ENCODE measurements at regions not wholly inside any gene's neighbourhood (a gene's known extent, or its start where the extent isn't known, plus 50 kb on each side); places are given as distances from the start of the nearest gene placed in this dataset.
"Not testable (repeated sequence)": the region's sequence is repeated elsewhere in the genome, so short reads cannot be mapped to it uniquely, and the experiment has no call there.

- H3K27ac Mint-ChIP-seq (ENCODE audit: unreplicated experiment): no peak overlapping the region
- no peaks in the 10 kb centered on the region for H3K36me3 Mint-ChIP-seq (ENCODE audit: low read depth)
- no peak for DNase-seq (ENCODE audit: low spot score)
- H3K4me3 Mint-ChIP-seq (ENCODE audit: unreplicated experiment): no peak overlapping the region
- no peaks in the 10 kb centered on the region for H3K4me1 Mint-ChIP-seq (ENCODE audit: low read depth)
- H3K27me3 Mint-ChIP-seq (ENCODE audit: low read depth): no peaks in the 10 kb centered on the region
- no peak for TF ChIP-seq CTCF (IDR thresholded peaks at IDR 0.05)
- H3K9me3 Mint-ChIP-seq (ENCODE audit: low read depth): peaks cover 3% of the 10 kb centered on the region
These were observed 62.4 kb downstream of the PAGE2 start for GRCh38 chrX:55151199-55151598.

- peaks cover 5% of the 10 kb centered on the region for H3K4me1 Mint-ChIP-seq (ENCODE audit: low read depth)
- DNase-seq (ENCODE audit: low spot score): no peak
- H3K27ac Mint-ChIP-seq (ENCODE audit: unreplicated experiment): no peak overlapping the region
- H3K9me3 Mint-ChIP-seq (ENCODE audit: low read depth): peaks cover 12% of the 10 kb centered on the region
- H3K36me3 Mint-ChIP-seq (ENCODE audit: low read depth): no peaks in the 10 kb centered on the region
- no peak for TF ChIP-seq CTCF (IDR thresholded peaks at IDR 0.05)
- H3K4me3 Mint-ChIP-seq (ENCODE audit: unreplicated experiment): no peak overlapping the region
- H3K27me3 Mint-ChIP-seq (ENCODE audit: low read depth): no peaks in the 10 kb centered on the region
These were observed 60.6 kb upstream of the PAGE5 start for GRCh38 chrX:55159551-55159950.

- Mint-ChIP-seq H3K9me3 (ENCODE audit: low read depth) (peaks cover 15% of the 10 kb centered on the region), H3K4me3 (ENCODE audit: unreplicated experiment) (peak overlapping the region; percentile 85), H3K27me3 (ENCODE audit: low read depth) (no peaks in the 10 kb centered on the region), H3K27ac (ENCODE audit: unreplicated experiment) (peak overlapping the region; percentile 96), H3K4me1 (ENCODE audit: low read depth) (peaks cover 5% of the 10 kb centered on the region), H3K36me3 (ENCODE audit: low read depth) (no peaks in the 10 kb centered on the region)
- DNase-seq (ENCODE audit: low spot score): peak; percentile 94
- peak; percentile 70 for TF ChIP-seq CTCF (IDR thresholded peaks at IDR 0.05)
These were observed 59.2 kb upstream of the PAGE5 start for GRCh38 chrX:55160685-55161552.

GRCh38 chrX:55161581-55161980 is 58.6 kb upstream of the PAGE5 start:
- Mint-ChIP-seq H3K4me3 (ENCODE audit: unreplicated experiment) (peak overlapping the region; percentile 85), H3K27me3 (ENCODE audit: low read depth) (no peaks in the 10 kb centered on the region), H3K9me3 (ENCODE audit: low read depth) (peaks cover 15% of the 10 kb centered on the region), H3K27ac (ENCODE audit: unreplicated experiment) (peak overlapping the region; percentile 96), H3K36me3 (ENCODE audit: low read depth) (no peaks in the 10 kb centered on the region), H3K4me1 (ENCODE audit: low read depth) (peaks cover 5% of the 10 kb centered on the region)
- no peak for DNase-seq (ENCODE audit: low spot score)
- no peak for TF ChIP-seq CTCF (IDR thresholded peaks at IDR 0.05)

- H3K9me3 Mint-ChIP-seq (ENCODE audit: low read depth): peaks cover 15% of the 10 kb centered on the region
- no peaks in the 10 kb centered on the region for H3K27me3 Mint-ChIP-seq (ENCODE audit: low read depth)
- H3K36me3 Mint-ChIP-seq (ENCODE audit: low read depth): no peaks in the 10 kb centered on the region
- H3K4me3 Mint-ChIP-seq (ENCODE audit: unreplicated experiment): no peak overlapping the region
- TF ChIP-seq CTCF (IDR thresholded peaks at IDR 0.05): no peak
- no peak overlapping the region for H3K27ac Mint-ChIP-seq (ENCODE audit: unreplicated experiment)
- H3K4me1 Mint-ChIP-seq (ENCODE audit: low read depth): peaks cover 5% of the 10 kb centered on the region
- no peak for DNase-seq (ENCODE audit: low spot score)
These were observed 57.0 kb upstream of the PAGE5 start for GRCh38 chrX:55163171-55163570.

GRCh38 chrX:55165026-55165425 is 55.1 kb upstream of the PAGE5 start:
- peaks cover 17% of the 10 kb centered on the region for H3K9me3 Mint-ChIP-seq (ENCODE audit: low read depth)
- H3K27ac Mint-ChIP-seq (ENCODE audit: unreplicated experiment); DNase-seq (ENCODE audit: low spot score); H3K27me3 Mint-ChIP-seq (ENCODE audit: low read depth); H3K36me3 Mint-ChIP-seq (ENCODE audit: low read depth); H3K4me3 Mint-ChIP-seq (ENCODE audit: unreplicated experiment); H3K4me1 Mint-ChIP-seq (ENCODE audit: low read depth): not testable (repeated sequence)
